NB4 (cell line): ENCODE measurements at regions not wholly inside any gene's neighbourhood (a gene's known extent, or its start where the extent isn't known, plus 50 kb on each side); places are given as distances from the start of the nearest gene placed in this dataset.

Source experiments
- CTCF ChIP-seq: IDR thresholded peaks from one replicate; pipeline ENCODE4 v1.5.1; 2012; ENCODE audit warnings: low read depth, low read length
- MAX ChIP-seq: IDR thresholded peaks from 2 replicates; pipeline ENCODE4 v1.6.1; 2011; ENCODE audit warnings: low read depth, low read length
- MYC ChIP-seq: IDR thresholded peaks from 2 replicates; pipeline ENCODE4 v1.6.1; 2011; ENCODE audit warnings: low read depth, low read length
- POLR2A ChIP-seq: IDR thresholded peaks from 2 replicates; pipeline ENCODE4 v1.6.1; 2011; ENCODE audit warnings: mild to moderate bottlenecking; ENCODE audit not compliant: insufficient read length; ENCODE audit errors: extremely low read depth

DNA sequence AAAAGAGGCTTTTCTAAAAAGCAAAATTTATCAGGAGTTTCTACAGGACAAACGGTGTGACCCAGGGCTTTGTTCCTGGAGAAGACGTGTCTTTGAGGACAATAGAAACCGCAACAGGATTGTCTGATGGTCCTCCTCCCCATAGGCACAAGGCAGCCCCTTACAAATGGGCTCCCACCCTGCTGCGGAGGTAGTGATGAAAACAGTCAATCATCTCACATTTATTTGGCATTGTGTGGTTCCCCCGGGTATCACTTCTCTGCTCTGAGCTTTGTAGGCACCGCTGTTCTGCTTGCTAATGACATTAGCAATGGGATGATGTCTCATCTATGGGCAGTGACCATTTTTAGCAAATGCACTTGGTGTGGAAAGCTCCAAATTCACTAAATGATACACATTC, 155.5 kb upstream of the TMPO start:
- TF ChIP-seq CTCF (no peak), POLR2A (no peak), MAX (no peak), MYC (no peak)
